ENCODE measurements at regions not wholly inside any gene's neighbourhood (a gene's known extent, or its start where the extent isn't known, plus 50 kb on each side); places are given as distances from the start of the nearest gene placed in this dataset.

DNA sequence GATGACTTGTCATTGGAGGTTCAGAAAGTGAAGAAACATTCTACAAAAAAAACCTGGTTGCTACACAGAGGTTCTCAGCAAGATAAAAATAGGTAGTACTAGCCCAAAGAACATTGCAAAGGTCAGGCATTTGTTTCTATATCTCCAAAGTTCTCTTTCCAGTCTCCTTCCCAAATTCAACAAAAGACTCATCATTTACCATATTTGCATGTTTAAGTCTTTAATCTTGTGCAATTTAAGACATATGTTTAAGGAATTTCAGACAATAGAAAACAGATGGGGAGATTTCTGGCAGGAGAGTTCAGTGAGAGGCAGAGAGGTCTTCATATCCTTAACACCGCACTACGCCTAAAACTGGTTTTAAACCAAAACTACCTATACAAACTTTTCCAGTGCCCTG lies 173.8 kb upstream of the THBS1 start:
- no peak overlapping the region for H3K9ac ChIP-seq (ENCODE audit: low read length)
- H3K4me2 ChIP-seq (ENCODE audit: low read length): no peak overlapping the region
- no peak overlapping the region for H3K4me3 Mint-ChIP-seq (ENCODE audit: unreplicated experiment)
- no peak overlapping the region for H3K4me3 ChIP-seq (ENCODE audit: insufficient read depth, low read depth, low read length)
- H3K27me3 ChIP-seq (ENCODE audit: insufficient read depth, low read length): no peaks in the 10 kb centered on the region
- no peak overlapping the region for H2AFZ ChIP-seq (ENCODE audit: low read depth, low read length)
- peaks cover 20% of the 10 kb centered on the region for H3K4me1 ChIP-seq (ENCODE audit: insufficient read depth, low read length)
- FAIRE-seq: no peak
- H3K9me3 Mint-ChIP-seq (ENCODE audit: unreplicated experiment): no peaks in the 10 kb centered on the region
- no peak overlapping the region for H3K27ac Mint-ChIP-seq (ENCODE audit: unreplicated experiment)
- peaks cover 28% of the 10 kb centered on the region for H3K4me1 Mint-ChIP-seq (ENCODE audit: low read depth, unreplicated experiment)
- H3K36me3 ChIP-seq (ENCODE audit: insufficient read depth, low read length): no peaks in the 10 kb centered on the region
- H3K27ac ChIP-seq (ENCODE audit: low read depth, low read length): no peak overlapping the region
- DNase-seq (ENCODE audit: low read depth): no peak
- H3K9me3 ChIP-seq (ENCODE audit: insufficient read depth, low read depth, low read length): no peaks in the 10 kb centered on the region
- H3K27me3 Mint-ChIP-seq (ENCODE audit: low read depth, unreplicated experiment): no peaks in the 10 kb centered on the region
- no peaks in the 10 kb centered on the region for H3K36me3 Mint-ChIP-seq (ENCODE audit: low read depth, unreplicated experiment)
- no peaks in the 10 kb centered on the region for H3K79me2 ChIP-seq (ENCODE audit: insufficient read depth, low read length)
- no peak for TF ChIP-seq CTCF (IDR thresholded peaks at IDR 0.05; ENCODE audit: insufficient read depth, low read depth, low read length)
- TF ChIP-seq EZH2 (IDR thresholded peaks at IDR 0.05; ENCODE audit: insufficient read depth, low read length): no peak
- H4K20me1 ChIP-seq (ENCODE audit: insufficient read depth, low read length): no peaks in the 10 kb centered on the region

DNA sequence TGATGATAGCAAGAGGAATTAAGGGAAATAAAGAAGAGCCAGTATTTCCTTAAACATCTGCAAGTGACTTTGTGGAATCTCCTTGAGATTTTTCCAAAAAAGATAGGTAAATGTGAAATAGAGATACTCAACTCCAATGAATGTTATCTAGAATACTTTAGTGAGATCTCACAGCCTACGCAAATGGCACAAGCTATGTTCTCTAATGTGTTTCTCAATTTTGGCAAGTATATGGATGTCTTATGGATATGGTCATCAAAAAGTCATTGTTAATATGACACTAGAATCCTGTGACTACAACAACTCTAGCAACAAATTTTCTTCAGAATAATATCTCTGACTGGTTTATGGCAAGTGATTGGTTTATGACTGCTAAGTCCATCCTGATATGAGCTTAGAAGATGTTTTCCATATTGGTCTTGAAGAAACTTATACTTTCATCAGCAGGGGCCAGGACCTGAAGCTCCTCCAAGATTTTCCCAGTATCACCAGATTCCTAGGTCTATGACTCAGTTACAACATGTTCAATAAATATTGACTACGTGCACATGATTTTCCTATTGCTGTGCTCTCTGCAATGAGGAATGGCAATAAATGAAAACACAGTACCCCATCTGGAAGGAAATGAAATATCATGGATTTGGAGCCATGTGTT lies 170.9 kb upstream of the THBS1 start:
- FAIRE-seq: no peak
- no peak overlapping the region for H3K27ac Mint-ChIP-seq (ENCODE audit: unreplicated experiment)
- H3K9ac ChIP-seq (ENCODE audit: low read length): no peak overlapping the region
- no peaks in the 10 kb centered on the region for H3K27me3 Mint-ChIP-seq (ENCODE audit: low read depth, unreplicated experiment)
- no peak overlapping the region for H3K4me2 ChIP-seq (ENCODE audit: low read length)
- H3K4me1 ChIP-seq (ENCODE audit: insufficient read depth, low read length): peaks cover 2% of the 10 kb centered on the region
- no peaks in the 10 kb centered on the region for H3K79me2 ChIP-seq (ENCODE audit: insufficient read depth, low read length)
- no peak overlapping the region for H3K27ac ChIP-seq (ENCODE audit: low read depth, low read length)
- H3K9me3 Mint-ChIP-seq (ENCODE audit: unreplicated experiment): peaks cover 6% of the 10 kb centered on the region
- H3K36me3 ChIP-seq (ENCODE audit: insufficient read depth, low read length): no peaks in the 10 kb centered on the region
- no peaks in the 10 kb centered on the region for H3K27me3 ChIP-seq (ENCODE audit: insufficient read depth, low read length)
- no peaks in the 10 kb centered on the region for H4K20me1 ChIP-seq (ENCODE audit: insufficient read depth, low read length)
- no peak overlapping the region for H3K4me3 Mint-ChIP-seq (ENCODE audit: unreplicated experiment)
- no peak overlapping the region for H3K4me3 ChIP-seq (ENCODE audit: insufficient read depth, low read depth, low read length)
- H3K9me3 ChIP-seq (ENCODE audit: insufficient read depth, low read depth, low read length): no peaks in the 10 kb centered on the region
- H3K36me3 Mint-ChIP-seq (ENCODE audit: low read depth, unreplicated experiment): no peaks in the 10 kb centered on the region
- peaks cover 20% of the 10 kb centered on the region for H3K4me1 Mint-ChIP-seq (ENCODE audit: low read depth, unreplicated experiment)
- TF ChIP-seq EZH2 (IDR thresholded peaks at IDR 0.05; ENCODE audit: insufficient read depth, low read length) (no peak), CTCF (IDR thresholded peaks at IDR 0.05; ENCODE audit: insufficient read depth, low read depth, low read length) (no peak)
- H2AFZ ChIP-seq (ENCODE audit: low read depth, low read length): no peak overlapping the region
- DNase-seq (ENCODE audit: low read depth): peak; percentile 31
